ENCODE measurements at regions not wholly inside any gene's neighbourhood (a gene's known extent, or its start where the extent isn't known, plus 50 kb on each side); places are given as distances from the start of the nearest gene placed in this dataset.

GRCh38 chr15:31485911-31486461 lies 159.4 kb downstream of the KLF13 start:
- TF ChIP-seq CTCF (IDR thresholded peaks at IDR 0.05; ENCODE audit: control extremely low read depth, extremely low read depth, low read depth, missing control alignments) = no peak
- POLR2A ChIA-PET = no interaction called here
- DNase-seq (ENCODE audit: extremely low spot score) = no peak
- CTCF ChIA-PET = interaction anchor here (5.5 to 10.7 kb wide), 2 partner anchors 11 to 48 kb away, joined by 158 to 251 read pairs; no protein-coding TSS in a partner anchor

- POLR2A ChIA-PET = no interaction called here
- CTCF ChIA-PET = interaction anchor here (1.1 to 10.7 kb wide), 7 partner anchors 11 to 501 kb away, joined by 3 to 251 read pairs (median 11); no protein-coding TSS in a partner anchor
These were observed 159.9 kb downstream of the KLF13 start for GRCh38 chr15:31486506-31486905.

GRCh38 chr15:31486906-31487695 lies 160.5 kb downstream of the KLF13 start:
- ChIA-PET CTCF (interaction anchor here (1.0 to 10.7 kb wide), 23 partner anchors 12 to 825 kb away, joined by 3 to 251 read pairs (median 11); partner anchors contain the start of gene MTMR10), POLR2A (no interaction called here)
- TF ChIP-seq CTCF (IDR thresholded peaks at IDR 0.05; ENCODE audit: control extremely low read depth, extremely low read depth, low read depth, missing control alignments) = no peak
- no peak for DNase-seq (ENCODE audit: extremely low spot score)

More at GRCh38 chr15:31486506-31486905, 159.9 kb downstream of the KLF13 start:
- no peak for TF ChIP-seq CTCF (IDR thresholded peaks at IDR 0.05; ENCODE audit: control extremely low read depth, extremely low read depth, low read depth, missing control alignments)
- DNase-seq (ENCODE audit: extremely low spot score) = no peak

GRCh38 chr15:31487811-31488436 lies 161.3 kb downstream of the KLF13 start:
- TF ChIP-seq CTCF (IDR thresholded peaks at IDR 0.05; ENCODE audit: control extremely low read depth, extremely low read depth, low read depth, missing control alignments) = peak; percentile 28
- peak; percentile 60 for DNase-seq (ENCODE audit: extremely low spot score)
- ChIA-PET POLR2A (interaction anchor here (0.5 kb wide), 1 partner anchor 129 kb away, joined by 5 read pairs; no protein-coding TSS in a partner anchor), CTCF (interaction anchor here (0.7 to 10.7 kb wide), 47 partner anchors 12 to 826 kb away, joined by 3 to 251 read pairs (median 5); partner anchors contain the start of gene MTMR10)

GRCh38 chr15:31488437-31489204 lies 162.0 kb downstream of the KLF13 start:
- CTCF ChIA-PET = interaction anchor here (0.7 to 10.7 kb wide), 59 partner anchors 11 to 660 kb away, joined by 3 to 251 read pairs (median 4); partner anchors contain the start of gene MTMR10
- peak; percentile 81 for DNase-seq (ENCODE audit: extremely low spot score)
- POLR2A ChIA-PET = interaction anchor here (0.5 kb wide), 1 partner anchor 129 kb away, joined by 5 read pairs; no protein-coding TSS in a partner anchor
- TF ChIP-seq CTCF (IDR thresholded peaks at IDR 0.05; ENCODE audit: control extremely low read depth, extremely low read depth, low read depth, missing control alignments) = peak; percentile 63

All from GM10248 (cell line).